Neuronal stem cell (in vitro differentiated cells): ENCODE measurements at regions not wholly inside any gene's neighbourhood (a gene's known extent, or its start where the extent isn't known, plus 50 kb on each side); places are given as distances from the start of the nearest gene placed in this dataset.
"Not testable (repeated sequence)": the region's sequence is repeated elsewhere in the genome, so short reads cannot be mapped to it uniquely, and the experiment has no call there.

Source experiments
- DNase-seq: peaks from one replicate; pipeline ENCODE4 v3.0.0-alpha.2; 2013; ENCODE audit warnings: low spot score
- H2AFZ ChIP-seq: one replicate; pipeline ENCODE4 v1.6.1; 2013; ENCODE audit warnings: mild to moderate bottlenecking, low read length, inconsistent platforms
- H2AK5ac ChIP-seq: 2 replicates; pipeline ENCODE4 v1.6.1; 2013; ENCODE audit warnings: low read depth, mild to moderate bottlenecking, inconsistent platforms, low read length, moderate library complexity, mixed read lengths
- H2BK120ac ChIP-seq: 2 replicates; pipeline ENCODE4 v1.6.1; 2013; ENCODE audit warnings: low read depth, mild to moderate bottlenecking, inconsistent platforms, low read length, moderate library complexity, mixed read lengths
- H2BK12ac ChIP-seq: one replicate; pipeline ENCODE4 v1.6.1; 2013; ENCODE audit warnings: low read length, inconsistent platforms
- H2BK15ac ChIP-seq: 2 replicates; pipeline ENCODE4 v1.6.1; 2013; ENCODE audit warnings: mild to moderate bottlenecking, low read length, inconsistent platforms, mixed read lengths
- H2BK5ac ChIP-seq: one replicate; pipeline ENCODE4 v1.6.1; 2013; ENCODE audit warnings: inconsistent platforms, mild to moderate bottlenecking, low read length, moderate library complexity
- H3K14ac ChIP-seq: one replicate; pipeline ENCODE4 v1.6.1; 2013; ENCODE audit warnings: low read length, inconsistent platforms
- H3K18ac ChIP-seq: 2 replicates; pipeline ENCODE4 v1.6.1; 2013; ENCODE audit warnings: low read length, inconsistent platforms
- H3K23ac ChIP-seq: 2 replicates; pipeline ENCODE4 v1.6.1; 2013; ENCODE audit warnings: low read depth, mild to moderate bottlenecking, mixed read lengths, low read length, inconsistent platforms; ENCODE audit not compliant: poor library complexity
- H3K27ac ChIP-seq: replicated peaks from 3 replicates; pipeline ENCODE4 v1.5.1; 2013; ENCODE audit warnings: low read length, inconsistent platforms
- H3K27me3 ChIP-seq, 3 experiments: 2 replicates each; pipeline ENCODE4 v1.6.1; 2013; ENCODE audit warnings: low read length in 3 of 3, mild to moderate bottlenecking in 2 of 3, inconsistent platforms in 1 of 3, low read depth in 1 of 3, mixed read lengths in 1 of 3, moderate library complexity in 1 of 3; ENCODE audit not compliant: control insufficient read depth in 3 of 3, insufficient read depth in 3 of 3
- H3K36me3 ChIP-seq, 2 donors: replicated peaks in 1 of 2; 2 replicates each; pipeline ENCODE4 v1.6.1; 2013; ENCODE audit warnings: low read length in 2 of 2; ENCODE audit not compliant: control insufficient read depth in 2 of 2, insufficient read depth in 2 of 2
- H3K4ac ChIP-seq: 2 replicates; pipeline ENCODE4 v1.6.1; 2013; ENCODE audit warnings: inconsistent platforms, mild to moderate bottlenecking, low read length, moderate library complexity
- H3K4me1 ChIP-seq, 2 donors: 1 replicate in 1 of 2; 2 replicates in 1 of 2; pipeline ENCODE4 v1.6.1; 2013; ENCODE audit warnings: low read length in 2 of 2, low read depth in 1 of 2; ENCODE audit not compliant: control insufficient read depth in 2 of 2, insufficient read depth in 1 of 2
- H3K4me2 ChIP-seq: one replicate; pipeline ENCODE4 v1.6.1; 2013; ENCODE audit warnings: mild to moderate bottlenecking, low read length, inconsistent platforms; ENCODE audit not compliant: insufficient read depth, poor library complexity, severe bottlenecking
- H3K4me3 ChIP-seq, 2 donors: 2 replicates each; pipeline ENCODE4 v1.5.1; 2013; ENCODE audit warnings: low read length in 2 of 2, mild to moderate bottlenecking in 2 of 2, inconsistent platforms in 1 of 2, moderate library complexity in 1 of 2
- H3K79me1 ChIP-seq: one replicate; pipeline ENCODE4 v1.6.1; 2013; ENCODE audit warnings: low read depth, mild to moderate bottlenecking, inconsistent platforms, low read length, moderate library complexity
- H3K9ac ChIP-seq: one replicate; pipeline ENCODE4 v1.6.1; 2013; ENCODE audit warnings: mild to moderate bottlenecking, low read depth, low read length, inconsistent platforms; ENCODE audit not compliant: poor library complexity
- H3K9me3 ChIP-seq, 2 donors: replicated peaks in 1 of 2; 2 replicates each; pipeline versions ENCODE3 to v1.6.1; 2013; ENCODE audit warnings: low read length in 2 of 2, mild to moderate bottlenecking in 2 of 2, inconsistent platforms in 1 of 2, low read depth in 1 of 2, mixed read lengths in 1 of 2, moderate library complexity in 1 of 2; ENCODE audit not compliant: control insufficient read depth in 2 of 2, insufficient read depth in 1 of 2
- H4K8ac ChIP-seq: one replicate; pipeline ENCODE4 v1.6.1; 2013; ENCODE audit warnings: low read depth, mild to moderate bottlenecking, inconsistent platforms, low read length, moderate library complexity
- H4K91ac ChIP-seq: one replicate; pipeline ENCODE4 v1.6.1; 2013; ENCODE audit warnings: low read length, low read depth, mild to moderate bottlenecking, inconsistent platforms; ENCODE audit not compliant: poor library complexity
- WGBS, 2 donors: extraction: QIAGEN DNeasy Blood & Tissue Kit; methylation state at CpG; one replicate each; pipeline ENCODE4 v1.1.7; 2013; ENCODE audit warnings: missing lambda C conversion rate in 2 of 2, mixed read lengths in 1 of 2; ENCODE audit not compliant: insufficient read length in 2 of 2, insufficient replicate concordance in 1 of 2; ENCODE audit errors: extremely low coverage in 2 of 2; 5-methylcytosine and 5-hydroxymethylcytosine counted together

GRCh38 chr7:25742316-25742715 is 409.7 kb upstream of the NFE2L3 start:
- H3K9me3 ChIP-seq = no peaks in the 10 kb centered on the region
- no peak overlapping the region for H3K27ac ChIP-seq
- H2BK12ac ChIP-seq = no peak overlapping the region
- H3K14ac ChIP-seq = no peak overlapping the region
- no peaks in the 10 kb centered on the region for H3K27me3 ChIP-seq
- no peak overlapping the region for H2BK15ac ChIP-seq
- H3K36me3 ChIP-seq = no peaks in the 10 kb centered on the region
- no peak overlapping the region for H2AFZ ChIP-seq
- no peak overlapping the region for H3K4ac ChIP-seq
- H4K8ac ChIP-seq = no peak overlapping the region
- H2BK5ac ChIP-seq = no peak overlapping the region
- no CpG with 5 or more reads among the region's 3 CpGs for WGBS, 2 donors
- no peak overlapping the region for H4K91ac ChIP-seq
- H3K4me3 ChIP-seq = no peak overlapping the region
- peaks cover 6 to 12% of the 10 kb centered on the region in 2 donors for H3K4me1 ChIP-seq
- H3K9ac ChIP-seq = no peak overlapping the region
- no peak overlapping the region for H3K4me2 ChIP-seq
- no peak overlapping the region for H3K23ac ChIP-seq
- no peak overlapping the region for H3K18ac ChIP-seq
- no peak overlapping the region for H2AK5ac ChIP-seq
- no peaks in the 10 kb centered on the region for H3K79me1 ChIP-seq
- H2BK120ac ChIP-seq = no peak overlapping the region
- no peak for DNase-seq

- not testable (repeated sequence) for H4K91ac ChIP-seq, H3K9me3 ChIP-seq, H2BK12ac ChIP-seq, H3K36me3 ChIP-seq, H2BK15ac ChIP-seq, H3K23ac ChIP-seq, H3K14ac ChIP-seq, H3K4me2 ChIP-seq, H3K9ac ChIP-seq, H3K27me3 ChIP-seq, H2BK120ac ChIP-seq, H3K79me1 ChIP-seq, DNase-seq, H2BK5ac ChIP-seq, H2AK5ac ChIP-seq, H3K27ac ChIP-seq, H3K4me3 ChIP-seq, H3K4ac ChIP-seq, H3K4me1 ChIP-seq, H4K8ac ChIP-seq, H2AFZ ChIP-seq, H3K18ac ChIP-seq
- WGBS, 2 donors = no CpG with 5 or more reads among the region's 37 CpGs
Measured at GRCh38 chr7:25743670-25744451, 408.1 kb upstream of the NFE2L3 start.

GRCh38 chr7:25750744-25751508 is 401.1 kb upstream of the NFE2L3 start:
- no peak overlapping the region for H2BK120ac ChIP-seq
- no peak overlapping the region for H3K23ac ChIP-seq
- no peaks in the 10 kb centered on the region for H3K36me3 ChIP-seq
- H3K18ac ChIP-seq = no peak overlapping the region
- DNase-seq = no peak
- no peak overlapping the region for H2BK5ac ChIP-seq
- no peak overlapping the region for H4K91ac ChIP-seq
- H3K4ac ChIP-seq = no peak overlapping the region
- H3K9ac ChIP-seq = no peak overlapping the region
- H3K4me2 ChIP-seq = no peak overlapping the region
- H3K27me3 ChIP-seq = no peaks in the 10 kb centered on the region
- H3K4me3 ChIP-seq = no peak overlapping the region
- H3K79me1 ChIP-seq = no peaks in the 10 kb centered on the region
- peak overlapping the region; percentile 94 for H3K27ac ChIP-seq
- H2AK5ac ChIP-seq = no peak overlapping the region
- no peak overlapping the region for H2BK12ac ChIP-seq
- H4K8ac ChIP-seq = no peak overlapping the region
- no CpG with 5 or more reads among the region's 14 CpGs for WGBS, 2 donors
- no peak overlapping the region for H3K14ac ChIP-seq
- no peak overlapping the region for H2BK15ac ChIP-seq
- no peaks in the 10 kb centered on the region for H3K9me3 ChIP-seq
- H3K4me1 ChIP-seq = peaks cover 37 to 39% of the 10 kb centered on the region in 2 donors
- H2AFZ ChIP-seq = peak overlapping the region; percentile 46

GRCh38 chr7:25752154-25752553 is 399.8 kb upstream of the NFE2L3 start:
- H3K18ac ChIP-seq = peak overlapping the region; percentile 73
- DNase-seq = no peak
- peak overlapping the region; percentile 44 for H2BK5ac ChIP-seq
- no peak overlapping the region for H3K14ac ChIP-seq
- no peak overlapping the region for H2BK120ac ChIP-seq
- H3K9ac ChIP-seq = no peak overlapping the region
- peak overlapping the region; percentile 94 for H3K27ac ChIP-seq
- H3K27me3 ChIP-seq = no peaks in the 10 kb centered on the region
- peaks cover 37 to 39% of the 10 kb centered on the region in 2 donors for H3K4me1 ChIP-seq
- no peak overlapping the region for H3K4me3 ChIP-seq
- no peak overlapping the region for H3K23ac ChIP-seq
- H2AK5ac ChIP-seq = no peak overlapping the region
- H2AFZ ChIP-seq = no peak overlapping the region
- no peaks in the 10 kb centered on the region for H3K79me1 ChIP-seq
- H2BK12ac ChIP-seq = no peak overlapping the region
- no peak overlapping the region for H4K91ac ChIP-seq
- no peak overlapping the region for H3K4me2 ChIP-seq
- H4K8ac ChIP-seq = no peak overlapping the region
- no peaks in the 10 kb centered on the region for H3K9me3 ChIP-seq
- WGBS, 2 donors = 100% methylated on average over 3 of the region's 5 CpGs; no CpG with 5 or more reads in 1 of the 2 donors
- no peak overlapping the region for H3K4ac ChIP-seq
- H2BK15ac ChIP-seq = no peak overlapping the region
- no peaks in the 10 kb centered on the region for H3K36me3 ChIP-seq
